SK-N-SH treated with all-trans-retinoic acid at 6 μM for 48 hours (cell line): ENCODE measurements at regions not wholly inside any gene's neighbourhood (a gene's known extent, or its start where the extent isn't known, plus 50 kb on each side); places are given as distances from the start of the nearest gene placed in this dataset.

Experiments
- CREB5 ChIP-seq: fragments of 250-450 bp; sonication (Bioruptor Pico); IDR thresholded peaks from 2 replicates; pipeline ENCODE4 v1.5.1; 2020; ENCODE audit warnings: low read depth, mild to moderate bottlenecking, moderate library complexity
- PATZ1 ChIP-seq: fragments of 250-450 bp; sonication (Bioruptor Pico); IDR thresholded peaks from 2 replicates; pipeline ENCODE4 v1.8.0; 2020; ENCODE audit warnings: mild to moderate bottlenecking, moderate library complexity, borderline replicate concordance
- TSHZ2 ChIP-seq: fragments of 250-450 bp; sonication (Bioruptor Pico); IDR thresholded peaks from 2 replicates; pipeline ENCODE4 v1.5.0; 2020; ENCODE audit warnings: mild to moderate bottlenecking, moderate library complexity

- TF ChIP-seq CREB5 (no peak), TSHZ2 (no peak), PATZ1 (no peak)
These were observed 883.2 kb upstream of the PIK3C3 start for GRCh38 chr18:41071826-41072225.
